GM21526 (cell line): ENCODE measurements at regions not wholly inside any gene's neighbourhood (a gene's known extent, or its start where the extent isn't known, plus 50 kb on each side); places are given as distances from the start of the nearest gene placed in this dataset.

Experiments used
- ATAC-seq: cut with Tn5 transposase; IDR thresholded peaks from one replicate; pipeline ENCODE4 v1.9.1; 2021; ENCODE audit warnings: moderate library complexity; ENCODE audit not compliant: unreplicated experiment, low FRiP score

DNA sequence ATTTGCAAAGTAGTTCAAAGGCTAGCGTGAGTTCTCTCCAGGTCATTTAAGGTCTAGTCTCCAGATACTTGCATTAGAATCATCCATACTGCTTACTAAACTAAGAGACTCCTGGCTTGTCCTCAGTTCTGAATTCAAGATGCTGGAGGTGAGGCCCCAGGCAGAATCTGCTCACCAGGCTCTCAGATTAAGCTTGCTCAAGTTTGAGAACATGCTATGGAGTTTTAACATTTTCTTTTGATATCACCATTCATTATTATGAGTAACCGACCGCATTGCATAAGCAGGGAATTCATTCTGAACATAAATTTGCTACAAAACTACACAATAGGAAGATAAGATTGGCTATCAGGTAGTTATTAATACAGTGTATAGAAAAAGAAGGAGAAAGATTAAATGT, 409.7 kb upstream of the FANCL start:
- ATAC-seq, result no peak

DNA sequence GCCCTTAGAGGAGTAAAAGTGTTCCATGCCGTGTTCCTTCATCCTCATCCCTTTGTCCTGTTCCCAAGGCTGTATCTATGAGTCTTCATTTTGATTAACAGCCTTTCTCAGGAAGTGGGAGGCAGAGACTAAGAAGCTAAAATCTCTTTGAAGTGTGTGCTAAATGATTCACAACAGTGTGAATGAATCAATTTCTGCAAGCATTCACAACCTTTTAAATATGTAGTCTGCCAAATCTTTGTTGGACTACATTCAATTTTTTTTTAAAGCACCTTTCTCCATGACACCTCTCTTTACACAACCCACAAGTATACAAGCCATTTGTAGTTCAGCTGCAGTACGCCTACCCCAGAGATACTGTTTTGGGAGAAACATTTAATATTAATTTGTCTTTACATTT, 408.6 kb upstream of the FANCL start:
- no peak for ATAC-seq

DNA sequence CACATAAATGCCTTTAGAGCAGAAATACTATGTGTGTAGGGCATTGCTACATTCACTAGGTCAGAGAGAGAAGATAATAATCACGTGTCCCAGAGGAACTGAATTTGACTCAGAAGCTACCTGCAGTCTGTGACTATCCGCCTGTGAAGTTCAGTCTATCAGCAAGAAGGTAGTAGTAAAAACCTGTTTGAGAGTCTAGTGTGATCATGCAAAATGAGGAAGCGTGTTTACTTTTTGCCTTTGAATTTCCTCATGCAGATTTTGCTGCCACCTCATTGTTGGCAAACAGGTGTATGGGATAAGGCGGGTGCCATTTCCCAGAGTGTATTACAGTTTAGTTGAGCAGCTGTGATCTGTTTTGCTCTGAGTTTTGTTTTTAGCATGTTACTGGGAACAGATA, 403.9 kb upstream of the FANCL start:
- ATAC-seq, result no peak

DNA sequence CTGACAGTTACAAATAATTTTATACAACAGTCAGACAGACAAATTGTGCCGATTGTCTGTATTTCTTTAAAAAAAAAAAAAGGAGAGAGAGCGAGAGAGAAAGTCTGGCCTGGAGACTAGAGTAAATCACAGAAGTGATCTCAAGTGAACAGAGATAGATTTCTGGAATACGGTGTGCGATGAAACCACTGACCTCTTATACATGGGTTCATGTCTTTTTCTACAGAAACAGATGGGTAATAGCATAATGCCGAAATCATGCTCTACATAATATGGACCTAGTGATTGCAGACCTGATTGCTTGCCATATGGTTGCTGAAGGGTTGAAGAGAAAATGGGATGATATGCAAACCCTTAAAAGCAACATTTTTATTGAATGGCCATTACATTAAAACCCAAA, 403.3 kb upstream of the FANCL start:
- ATAC-seq, result no peak

DNA sequence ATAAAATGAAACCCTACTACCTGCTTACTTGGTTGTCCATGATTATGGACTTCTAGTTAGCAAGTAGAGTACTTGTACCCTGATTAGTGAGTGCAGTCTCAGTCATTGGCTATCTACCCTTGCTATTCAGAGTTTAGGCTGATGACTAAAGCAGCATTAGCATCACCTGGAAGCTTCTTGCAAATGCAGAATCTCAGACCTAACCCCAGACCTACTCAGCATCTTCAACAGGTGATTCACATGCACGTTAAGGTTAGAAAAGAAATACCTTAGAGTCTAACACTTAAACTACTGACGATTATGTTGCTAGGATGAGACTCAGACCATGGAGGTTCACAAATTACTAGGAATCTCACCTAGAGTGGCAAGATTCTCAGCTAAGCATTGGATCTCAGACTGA, 399.9 kb upstream of the FANCL start:
- no peak for ATAC-seq

DNA sequence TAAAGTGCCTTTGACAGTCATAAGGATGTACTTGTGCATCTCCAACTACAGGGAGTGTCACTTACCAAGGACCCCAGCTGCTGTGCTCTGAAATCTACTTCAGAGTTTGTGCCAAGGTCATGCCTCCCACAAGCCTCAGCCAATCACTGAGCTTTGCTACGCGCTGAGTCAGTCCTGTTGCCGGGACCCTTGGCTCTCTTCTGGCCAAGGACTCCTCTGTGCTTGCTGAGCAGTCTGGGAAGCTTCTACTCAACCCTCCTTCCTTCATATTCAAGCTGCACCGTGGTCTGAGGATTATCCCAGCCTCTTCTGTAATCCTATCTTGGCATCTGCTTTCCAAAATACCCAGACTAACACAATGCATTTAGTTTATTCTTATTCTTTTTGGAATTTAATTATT, 398.9 kb upstream of the FANCL start:
- ATAC-seq, result no peak

DNA sequence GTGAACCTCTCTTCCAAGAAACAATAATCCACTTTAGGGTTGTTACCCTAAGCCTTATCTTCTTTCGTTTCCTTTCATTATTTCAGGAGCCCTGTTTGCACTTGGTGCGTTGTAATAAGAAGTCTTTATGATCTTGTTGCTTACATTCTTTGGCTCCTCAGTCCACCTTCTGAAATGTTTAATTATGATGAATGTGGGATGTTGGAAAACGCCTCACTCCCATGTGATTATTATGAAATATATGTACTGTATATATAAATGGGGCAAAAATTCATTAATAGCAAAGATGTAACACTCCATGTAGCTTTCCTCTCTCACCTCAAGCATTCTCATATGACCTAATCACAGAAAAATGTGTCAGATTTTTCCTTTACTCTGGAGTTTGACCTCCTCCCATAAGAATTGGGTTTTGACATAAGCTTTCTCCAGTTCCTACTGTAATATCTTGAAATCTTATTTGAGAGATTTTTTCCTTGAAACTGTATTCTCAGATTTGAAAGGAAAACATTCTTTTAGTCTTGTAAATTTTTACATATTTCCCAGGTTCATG, 397.2 kb upstream of the FANCL start:
- ATAC-seq, result no peak

DNA sequence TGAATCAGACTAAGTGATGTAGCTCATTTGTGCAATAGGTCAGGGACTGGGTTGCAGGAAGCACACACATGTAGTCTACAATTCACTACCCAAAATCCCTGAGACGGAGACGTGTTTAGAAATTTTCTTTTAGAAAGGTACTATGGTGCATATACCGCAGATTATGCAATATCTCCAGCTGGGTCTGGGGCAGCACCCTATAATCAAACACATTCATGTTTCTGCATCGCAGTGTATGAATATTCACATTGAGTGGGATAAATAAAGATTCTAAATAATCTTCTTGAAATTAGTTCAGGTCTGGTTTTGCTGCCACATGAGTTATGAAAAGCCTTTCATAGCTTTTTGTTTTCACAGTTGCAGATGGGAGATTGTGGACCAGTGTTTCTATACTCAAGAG, 395.7 kb upstream of the FANCL start:
- no peak for ATAC-seq

DNA sequence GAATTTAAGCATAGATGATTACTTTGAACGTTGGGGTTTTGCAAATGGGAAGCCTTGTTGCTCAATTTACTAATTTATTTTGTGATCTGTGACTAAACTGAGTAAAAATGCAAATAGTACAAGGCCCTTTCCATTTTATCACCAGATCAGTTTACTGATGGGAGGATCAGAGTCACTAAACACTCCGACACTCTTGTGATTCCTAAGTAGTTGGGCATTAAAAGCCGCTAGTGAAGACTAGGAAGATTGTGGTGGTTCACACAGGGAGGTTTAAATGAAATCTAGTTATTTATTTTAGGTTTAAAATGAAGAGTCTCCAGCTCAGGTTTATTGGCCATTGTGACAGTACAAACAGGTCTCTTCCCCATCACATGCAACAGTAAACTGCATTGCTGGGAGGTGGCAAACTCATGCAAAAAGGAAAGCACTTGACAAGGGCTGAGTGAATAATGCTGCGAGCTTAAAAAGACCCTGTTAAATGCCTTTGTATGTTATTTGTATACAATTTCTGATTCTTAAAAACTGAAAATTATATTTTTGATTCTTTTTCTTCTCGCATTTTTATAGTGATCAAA, 394.8 kb upstream of the FANCL start:
- no peak for ATAC-seq

DNA sequence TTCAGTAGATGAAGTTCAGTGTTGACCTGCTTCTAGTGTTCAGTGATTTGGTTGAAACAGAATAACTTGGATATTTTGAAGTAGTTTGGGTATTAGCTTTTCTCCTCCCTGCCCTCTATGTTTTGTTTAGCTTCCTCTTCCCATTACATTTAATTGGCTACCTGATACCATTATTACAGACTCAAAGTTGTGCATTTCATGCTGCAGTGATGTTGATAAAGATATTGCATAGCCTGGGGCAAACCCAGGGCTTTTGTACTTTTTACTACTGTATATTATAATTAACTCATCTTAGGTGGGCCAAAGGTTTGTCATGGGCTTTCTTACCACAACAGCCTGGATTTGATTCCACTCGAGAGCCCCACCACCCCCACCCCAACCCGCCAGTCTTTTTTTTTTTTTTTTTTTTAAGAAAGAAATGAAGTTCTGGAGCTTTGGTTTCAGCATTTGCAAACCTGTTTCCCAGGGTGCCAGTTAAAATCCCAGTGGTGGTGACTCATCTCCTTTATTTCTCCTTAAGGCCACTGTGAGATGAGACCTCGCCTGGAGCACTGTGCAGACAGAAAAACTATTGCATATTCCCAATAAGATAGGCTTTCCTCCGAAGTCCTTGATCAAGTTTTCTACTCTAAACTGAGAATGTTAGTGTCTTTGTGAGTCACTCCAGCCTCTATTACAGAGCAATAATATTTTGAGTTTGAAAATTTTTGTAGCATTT, 393.7 kb upstream of the FANCL start:
- no peak for ATAC-seq

DNA sequence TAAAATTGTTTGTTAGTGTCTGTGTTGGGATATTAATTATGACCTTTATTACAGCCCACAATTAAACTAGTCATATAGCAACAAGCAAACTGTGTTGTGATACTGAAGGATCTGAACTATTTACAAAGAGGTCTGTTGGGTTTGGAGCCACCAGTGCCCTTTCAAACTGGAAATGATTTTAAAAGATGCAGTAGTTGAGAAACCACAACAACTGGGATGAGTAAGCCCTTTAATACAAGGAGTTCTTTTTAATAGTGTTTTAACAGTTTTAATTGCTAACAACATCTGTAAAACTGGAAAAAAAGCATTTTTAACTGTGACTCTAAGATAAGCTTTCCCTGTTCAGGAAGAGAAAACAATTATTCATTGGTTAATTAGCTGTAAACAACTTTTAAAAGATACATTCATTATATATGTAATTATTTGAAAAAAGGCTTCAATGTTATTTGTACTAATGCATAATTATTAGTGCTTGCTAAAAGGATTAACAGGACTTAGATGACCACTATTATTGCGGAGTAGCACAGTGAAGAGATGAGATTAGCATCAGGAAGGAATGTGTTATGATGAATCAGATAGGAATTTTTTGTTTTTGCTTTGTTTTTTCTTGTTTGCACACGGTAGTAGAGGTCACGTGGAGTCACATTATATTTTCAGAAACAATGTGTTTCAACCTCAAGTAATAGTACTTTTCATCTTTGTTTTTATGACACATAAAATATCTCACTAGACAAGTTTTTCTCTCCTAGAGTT, 392.7 kb upstream of the FANCL start:
- no peak for ATAC-seq

DNA sequence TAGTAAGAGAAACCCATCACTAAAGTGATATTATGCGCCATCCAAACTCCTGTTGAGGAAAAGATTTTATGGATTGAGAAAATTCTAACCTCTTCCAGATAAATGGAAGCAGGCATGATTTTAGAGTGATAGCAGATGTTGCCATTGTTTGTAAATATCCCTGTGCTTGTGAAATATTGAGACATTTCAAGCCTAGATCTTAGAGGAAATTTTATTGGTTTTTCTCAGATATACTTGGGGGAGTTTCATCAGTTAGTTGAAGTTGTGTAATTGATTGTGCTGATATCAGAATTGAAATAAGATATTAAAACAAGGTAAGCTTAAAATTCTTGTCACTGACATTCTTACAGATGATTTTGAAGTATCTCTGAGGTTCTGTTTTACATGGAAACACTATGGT, 390.9 kb upstream of the FANCL start:
- ATAC-seq, result no peak

DNA sequence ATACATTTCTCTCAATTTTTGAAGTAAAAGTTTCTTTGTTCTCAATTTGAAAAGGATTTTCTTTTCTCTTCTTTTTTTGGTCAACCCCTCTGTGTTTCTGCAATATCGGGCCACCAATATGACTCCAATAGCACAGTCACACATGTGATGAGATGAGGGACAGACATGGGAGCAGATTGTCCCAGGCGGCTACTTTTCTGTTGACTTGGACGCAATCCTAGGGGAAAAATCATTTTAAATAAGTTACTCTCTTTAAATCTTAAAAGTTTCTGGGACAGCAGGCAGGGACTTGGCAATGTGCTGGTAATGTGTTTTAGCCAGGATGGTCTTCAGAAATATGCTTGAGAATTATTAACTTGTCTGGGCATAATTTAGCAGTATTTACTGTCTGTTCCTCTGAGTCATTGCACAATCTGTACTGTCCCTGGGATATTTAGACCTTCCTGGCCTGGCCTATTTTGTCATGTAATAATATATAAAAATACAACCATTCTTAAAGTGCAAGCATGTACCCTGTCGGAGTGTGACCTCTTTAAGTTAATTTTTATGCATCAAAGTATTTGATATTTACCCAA, 388.5 kb upstream of the FANCL start:
- no peak for ATAC-seq

DNA sequence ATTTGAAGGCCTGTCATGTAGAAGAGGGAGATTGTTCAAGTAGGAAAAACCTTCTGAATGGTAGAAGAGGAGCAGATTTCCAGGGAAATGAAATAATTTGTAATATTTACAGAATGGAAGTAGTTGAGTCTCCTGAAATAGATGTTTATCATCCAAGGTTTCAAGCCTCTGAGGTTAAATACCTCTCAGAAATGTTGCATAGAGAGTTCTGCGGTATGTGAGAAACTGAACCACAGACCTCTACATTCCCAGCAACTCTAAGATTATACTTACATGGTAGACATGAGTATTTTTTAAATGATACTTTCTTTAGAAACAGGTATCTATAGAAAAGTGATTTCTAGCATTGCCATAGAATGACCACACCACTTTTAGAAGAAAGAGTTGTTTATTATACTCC, 379.8 kb upstream of the FANCL start:
- no peak for ATAC-seq

DNA sequence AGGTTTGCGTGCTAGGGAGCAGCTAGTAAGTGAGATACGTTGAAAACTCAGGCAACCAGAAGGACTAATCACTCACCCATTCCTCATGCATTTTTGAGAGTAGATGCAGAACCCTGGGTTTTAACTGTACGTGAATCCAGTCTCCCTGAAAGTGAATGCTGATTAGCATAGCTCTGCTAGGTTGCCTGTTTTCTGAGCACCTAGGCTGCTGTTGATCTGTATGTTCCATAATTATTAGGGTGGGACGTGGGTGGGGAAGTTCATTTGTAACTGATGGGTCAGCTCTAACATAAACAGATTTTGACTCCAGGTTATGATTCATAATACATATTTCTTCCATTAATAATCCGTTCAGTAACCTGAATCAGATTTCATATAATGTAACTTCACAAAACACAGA, 379.0 kb upstream of the FANCL start:
- no peak for ATAC-seq

DNA sequence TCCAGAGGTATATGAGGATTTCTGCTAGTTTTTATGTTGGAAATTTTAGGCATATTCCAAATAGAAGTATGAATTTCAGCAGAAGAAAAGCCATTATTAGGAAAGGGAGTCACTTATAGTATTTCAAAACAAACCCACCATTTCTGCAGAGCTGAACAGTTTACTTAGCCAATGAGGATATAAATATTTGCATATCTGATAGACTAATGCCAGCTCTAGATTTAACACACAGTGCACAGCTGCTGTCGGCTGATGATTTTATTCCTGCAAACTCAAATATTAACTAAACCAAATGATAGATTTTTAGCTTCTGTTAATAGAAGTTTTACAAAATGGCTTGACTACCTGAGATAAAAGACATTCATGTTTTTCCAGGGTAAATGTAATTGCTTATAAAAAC, 375.8 kb upstream of the FANCL start:
- ATAC-seq, result no peak

DNA sequence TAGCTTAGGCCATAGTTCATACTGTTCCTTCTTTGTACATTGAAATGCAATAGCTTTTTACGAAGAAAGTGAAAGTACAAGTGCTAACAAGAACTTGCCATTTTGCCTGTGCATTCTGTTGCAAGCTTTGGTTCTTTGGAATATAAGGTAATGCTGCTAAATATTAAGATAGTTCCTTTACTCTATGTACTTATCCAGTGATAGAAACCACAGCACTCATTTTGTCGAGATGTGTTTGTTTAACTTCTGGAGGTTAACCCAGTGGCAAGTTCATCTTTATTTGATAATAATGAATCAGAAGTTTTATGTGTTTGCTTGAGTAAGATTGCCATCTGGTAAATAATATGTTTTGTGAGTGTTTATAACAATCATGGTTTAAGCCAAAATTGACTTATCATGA, 373.1 kb upstream of the FANCL start:
- no peak for ATAC-seq

DNA sequence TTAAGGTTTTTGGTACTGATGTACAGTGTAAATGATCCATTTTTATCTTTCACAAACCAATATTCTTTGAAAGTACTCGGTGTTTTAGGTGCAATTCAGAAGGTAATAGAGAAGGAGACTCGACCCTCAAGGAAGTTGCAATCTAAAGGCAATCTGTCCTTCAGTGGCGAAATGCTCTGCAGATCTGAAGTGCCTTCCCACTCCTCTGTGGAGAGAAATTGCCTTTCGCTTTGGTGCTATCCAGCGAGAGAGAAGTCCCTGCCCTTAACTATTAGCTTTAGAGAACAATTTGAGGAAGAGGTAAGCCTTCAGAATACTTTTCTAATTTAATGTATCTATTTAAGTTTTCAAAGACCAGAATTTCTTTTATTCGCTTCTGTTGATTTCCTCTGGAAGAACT, 371.8 kb upstream of the FANCL start:
- ATAC-seq, result no peak

DNA sequence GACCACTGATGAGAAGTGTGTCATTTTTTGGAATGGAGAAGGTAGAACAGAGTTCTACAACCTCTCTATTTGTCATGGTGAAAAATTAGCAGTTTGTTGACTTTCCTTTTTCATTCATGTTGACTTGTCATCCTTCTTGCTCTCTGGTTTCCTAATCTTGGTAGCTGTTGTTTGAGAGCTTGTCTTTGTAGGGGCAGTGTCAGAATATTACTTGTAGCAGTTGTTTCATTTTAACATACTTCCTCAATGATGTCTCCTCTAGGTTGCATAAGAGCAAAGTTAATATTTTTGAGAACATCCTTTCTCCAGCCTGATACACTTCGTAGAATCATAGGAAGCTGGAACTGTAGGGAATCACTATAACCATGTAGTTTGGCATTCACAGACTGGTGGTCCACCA, 368.2 kb upstream of the FANCL start:
- ATAC-seq, result no peak

DNA sequence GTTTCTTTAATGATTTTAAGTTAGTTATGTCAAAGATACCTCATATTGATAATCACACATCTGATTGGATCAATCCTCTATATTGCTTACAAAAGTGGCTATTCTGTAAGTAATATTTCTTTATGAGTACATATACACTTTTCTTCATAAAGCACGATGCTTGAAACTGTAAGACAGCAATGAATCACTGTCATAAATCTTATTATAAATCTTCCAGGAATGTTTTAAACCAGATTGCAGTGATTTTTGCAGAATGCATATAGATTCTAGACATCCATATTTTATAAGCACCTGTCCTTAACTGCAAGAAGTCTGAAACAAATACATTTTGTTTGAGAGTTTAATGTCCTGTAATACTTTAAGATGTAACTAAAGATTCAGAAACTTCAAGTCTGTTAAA, 367.0 kb upstream of the FANCL start:
- no peak for ATAC-seq

DNA sequence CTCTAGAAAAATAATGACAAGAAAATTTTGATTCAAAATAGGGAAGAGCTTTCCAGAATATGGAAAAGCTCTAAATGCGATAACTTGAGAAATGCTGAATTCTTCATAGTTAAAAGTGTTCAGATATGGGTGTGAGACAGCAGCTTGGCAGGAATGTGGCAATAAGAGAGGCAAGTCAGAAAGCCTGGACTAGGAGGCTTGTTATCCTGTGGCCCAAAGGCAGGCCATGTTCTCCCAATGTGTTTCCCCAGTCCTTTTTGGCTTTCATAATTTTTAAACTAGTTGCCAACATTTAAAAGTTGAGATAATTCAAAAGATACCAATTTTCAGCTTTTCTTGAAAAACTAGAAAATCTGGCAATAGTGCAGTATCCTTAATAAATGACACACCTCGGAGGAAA, 366.3 kb upstream of the FANCL start:
- ATAC-seq, result no peak
